Kidney (tissue), 13 donors: ENCODE measurements at regions not wholly inside any gene's neighbourhood (a gene's known extent, or its start where the extent isn't known, plus 50 kb on each side); places are given as distances from the start of the nearest gene placed in this dataset.

Experiments
- DNase-seq, 5 donors: peaks; one replicate each; pipeline ENCODE4 v3.0.0-alpha.2; 2013 to 2020
- FAIRE-seq: peaks from 2 replicates; lab custom pipeline; 2012; peaks lifted over from hg19 to GRCh38; lab: Jason Lieb, UNC
- H3K27ac ChIP-seq, 2 donors: one replicate each; pipeline ENCODE4 v1.7.0; 2013; ENCODE audit warnings: low read depth in 2 of 2, low read length in 2 of 2, inconsistent platforms in 1 of 2
- H3K27me3 ChIP-seq: one replicate; pipeline ENCODE4 v1.7.1; 2013; ENCODE audit warnings: low read length, inconsistent platforms; ENCODE audit not compliant: control insufficient read depth, insufficient read depth
- H3K36me3 ChIP-seq, 3 donors: one replicate each; pipeline versions ENCODE4 v1.7.0 to v1.7.1; 2013; ENCODE audit warnings: low read length in 3 of 3, control low read depth in 1 of 3, inconsistent platforms in 1 of 3; ENCODE audit not compliant: insufficient read depth in 3 of 3, control insufficient read depth in 2 of 3
- H3K4me1 ChIP-seq, 3 donors: one replicate each; pipeline versions ENCODE4 v1.7.0 to v1.7.1; 2013; ENCODE audit warnings: low read length in 3 of 3, inconsistent platforms in 1 of 3, low read depth in 1 of 3; ENCODE audit not compliant: control insufficient read depth in 2 of 3, insufficient read depth in 2 of 3
- H3K4me3 ChIP-seq, 3 donors: one replicate each; pipeline versions ENCODE4 v1.7.0 to v1.8.1; 2013; ENCODE audit warnings: low read length in 3 of 3, control low read depth in 1 of 3, inconsistent platforms in 1 of 3
- H3K9ac ChIP-seq, 3 donors: one replicate each; pipeline versions ENCODE4 v1.7.0 to v1.7.1; 2013; ENCODE audit warnings: low read length in 3 of 3, control low read depth in 1 of 3, inconsistent platforms in 1 of 3
- H3K9me3 ChIP-seq, 3 donors: one replicate each; pipeline versions ENCODE4 v1.7.0 to v1.7.1; 2013; ENCODE audit warnings: low read length in 3 of 3, control low read depth in 1 of 3, inconsistent platforms in 1 of 3; ENCODE audit not compliant: control insufficient read depth in 2 of 3, insufficient read depth in 1 of 3
- CTCF ChIP-seq: IDR thresholded peaks from 3 replicates; pipeline ENCODE4 v1.5.1; 2012; ENCODE audit warnings: mild to moderate bottlenecking, moderate library complexity, borderline replicate concordance; ENCODE audit not compliant: insufficient read depth; ENCODE audit errors: extremely low read depth
- intact Hi-C: fragments of 100-400 bp; cut with DNase I; formaldehyde crosslinking; loops from one replicate; pipeline ENCODE4 v1.11.1; 2022
- donor health status: control.
- donor health status: control.
- donor health status: control.
- donor health status: control.
- donor health status: control.
- donor health status: DM: yes; HTN: yes; CAD: no.
- donor health status: Normal renal cell carcinoma (clear cell type).

- Histone ChIP-seq H3K9ac (no peak overlapping the region), H3K9me3 (no peaks in the 10 kb centered on the region), H3K27me3 (no peaks in the 10 kb centered on the region), H3K4me1 (peaks cover 0 to 3% (median 0%) of the 10 kb centered on the region in 3 donors), H3K27ac (peak overlapping the region in 1 of 2 donors; percentile 56), H3K4me3 (no peak overlapping the region), H3K36me3 (no peaks in the 10 kb centered on the region)
- no peak for TF ChIP-seq CTCF
- FAIRE-seq (no peak), DNase-seq (no peak)
- intact Hi-C loops: no loop called here
Observed at GRCh38 chr17:69717819-69718218, 303.3 kb downstream of the MAP2K6 start.

- no peak overlapping the region for H3K4me3 ChIP-seq
- H3K9ac ChIP-seq: no peak overlapping the region
- no peak for TF ChIP-seq CTCF
- FAIRE-seq (no peak), DNase-seq (peak in 1 of 5 donors; percentile 23)
- intact Hi-C loops: no loop called here
- H3K27ac ChIP-seq: no peak overlapping the region
- no peaks in the 10 kb centered on the region for H3K36me3 ChIP-seq
- H3K9me3 ChIP-seq: no peaks in the 10 kb centered on the region
- H3K4me1 ChIP-seq: peaks cover 0 to 3% (median 0%) of the 10 kb centered on the region in 3 donors
- H3K27me3 ChIP-seq: no peaks in the 10 kb centered on the region
Observed at GRCh38 chr17:69719474-69720048, 305.1 kb downstream of the MAP2K6 start.

- no peak for DNase-seq
Observed at GRCh38 chr17:69722518-69722917, 308.0 kb downstream of the MAP2K6 start.

More at GRCh38 chr17:69722518-69722917, 308.0 kb downstream of the MAP2K6 start:
- no peak for TF ChIP-seq CTCF
- H3K27me3 ChIP-seq: no peaks in the 10 kb centered on the region
- H3K4me1 ChIP-seq: no peaks in the 10 kb centered on the region
- H3K36me3 ChIP-seq: no peaks in the 10 kb centered on the region
- H3K4me3 ChIP-seq: no peak overlapping the region
- no peak overlapping the region for H3K27ac ChIP-seq
- no peaks in the 10 kb centered on the region for H3K9me3 ChIP-seq
- H3K9ac ChIP-seq: no peak overlapping the region
- no peak for FAIRE-seq
- intact Hi-C loops: no loop called here
